ENCODE measurements at regions not wholly inside any gene's neighbourhood (a gene's known extent, or its start where the extent isn't known, plus 50 kb on each side); places are given as distances from the start of the nearest gene placed in this dataset.
"Not testable (repeated sequence)": the region's sequence is repeated elsewhere in the genome, so short reads cannot be mapped to it uniquely, and the experiment has no call there.

- Mint-ChIP-seq H3K36me3 (no peaks in the 10 kb centered on the region), H3K4me1 (no peaks in the 10 kb centered on the region), H3K27me3 (no peaks in the 10 kb centered on the region), H3K9me3 (ENCODE audit: low read depth) (no peaks in the 10 kb centered on the region), H3K4me3 (no peak overlapping the region), H3K27ac (no peak overlapping the region)
- no peak for DNase-seq
- CTCF ChIA-PET, result no interaction called here
- ATAC-seq, result no peak
Measured at GRCh38 chrX:82675104-82675503, 833.0 kb upstream of the POU3F4 start.

GRCh38 chrX:82676386-82676785 lies 831.7 kb upstream of the POU3F4 start:
- H3K4me3 Mint-ChIP-seq, result no peak overlapping the region
- CTCF ChIA-PET, result interaction anchor here (0.8 kb wide), 1 partner anchor 718 kb away, joined by 3 read pairs; no protein-coding TSS in a partner anchor
- no peaks in the 10 kb centered on the region for H3K27me3 Mint-ChIP-seq
- H3K27ac Mint-ChIP-seq, result no peak overlapping the region
- no peaks in the 10 kb centered on the region for H3K36me3 Mint-ChIP-seq
- no peaks in the 10 kb centered on the region for H3K4me1 Mint-ChIP-seq
- DNase-seq (no peak), ATAC-seq (no peak)
- no peaks in the 10 kb centered on the region for H3K9me3 Mint-ChIP-seq (ENCODE audit: low read depth)

GRCh38 chrX:82677286-82677685 lies 830.8 kb upstream of the POU3F4 start:
- Mint-ChIP-seq H3K4me3 (no peak overlapping the region), H3K9me3 (ENCODE audit: low read depth) (no peaks in the 10 kb centered on the region), H3K36me3 (no peaks in the 10 kb centered on the region), H3K4me1 (no peaks in the 10 kb centered on the region), H3K27me3 (no peaks in the 10 kb centered on the region), H3K27ac (no peak overlapping the region)
- DNase-seq (no peak), ATAC-seq (no peak)
- CTCF ChIA-PET, result interaction anchor here (0.8 kb wide), 1 partner anchor 719 kb away, joined by 3 read pairs; no protein-coding TSS in a partner anchor

GRCh38 chrX:82692991-82693390 lies 815.1 kb upstream of the POU3F4 start:
- no peak overlapping the region for H3K27ac Mint-ChIP-seq
- H3K27me3 Mint-ChIP-seq, result no peaks in the 10 kb centered on the region
- CTCF ChIA-PET, result no interaction called here
- H3K36me3 Mint-ChIP-seq, result no peaks in the 10 kb centered on the region
- H3K4me1 Mint-ChIP-seq, result no peaks in the 10 kb centered on the region
- no peaks in the 10 kb centered on the region for H3K9me3 Mint-ChIP-seq (ENCODE audit: low read depth)
- ATAC-seq (no peak), DNase-seq (no peak)
- no peak overlapping the region for H3K4me3 Mint-ChIP-seq

- Mint-ChIP-seq H3K27ac (no peak overlapping the region), H3K4me1 (no peaks in the 10 kb centered on the region), H3K4me3 (no peak overlapping the region), H3K36me3 (no peaks in the 10 kb centered on the region), H3K9me3 (ENCODE audit: low read depth) (no peaks in the 10 kb centered on the region), H3K27me3 (no peaks in the 10 kb centered on the region)
- CTCF ChIA-PET, result no interaction called here
- ATAC-seq (no peak), DNase-seq (no peak)
Measured at GRCh38 chrX:82695066-82695465, 813.0 kb upstream of the POU3F4 start.

GRCh38 chrX:82703551-82703950 lies 804.5 kb upstream of the POU3F4 start:
- CTCF ChIA-PET, result no interaction called here
- Mint-ChIP-seq H3K4me3 (no peak overlapping the region), H3K36me3 (no peaks in the 10 kb centered on the region), H3K27me3 (no peaks in the 10 kb centered on the region), H3K27ac (no peak overlapping the region), H3K9me3 (ENCODE audit: low read depth) (no peaks in the 10 kb centered on the region), H3K4me1 (no peaks in the 10 kb centered on the region)
- DNase-seq (no peak), ATAC-seq (no peak)

- H3K36me3 Mint-ChIP-seq, result no peaks in the 10 kb centered on the region
- H3K9me3 Mint-ChIP-seq (ENCODE audit: low read depth), result no peaks in the 10 kb centered on the region
- CTCF ChIA-PET, result no interaction called here
- H3K27ac Mint-ChIP-seq, result no peak overlapping the region
- DNase-seq (no peak), ATAC-seq (no peak)
- H3K4me1 Mint-ChIP-seq, result no peaks in the 10 kb centered on the region
- H3K4me3 Mint-ChIP-seq, result no peak overlapping the region
- no peaks in the 10 kb centered on the region for H3K27me3 Mint-ChIP-seq
Measured at GRCh38 chrX:82711457-82711856, 796.6 kb upstream of the POU3F4 start.

GRCh38 chrX:82721891-82722290 lies 786.2 kb upstream of the POU3F4 start:
- Mint-ChIP-seq H3K27ac (no peak overlapping the region), H3K27me3 (no peaks in the 10 kb centered on the region), H3K9me3 (ENCODE audit: low read depth) (no peaks in the 10 kb centered on the region), H3K4me1 (no peaks in the 10 kb centered on the region), H3K36me3 (no peaks in the 10 kb centered on the region), H3K4me3 (no peak overlapping the region)
- CTCF ChIA-PET, result no interaction called here
- DNase-seq (no peak), ATAC-seq (no peak)

- Mint-ChIP-seq H3K4me1 (no peaks in the 10 kb centered on the region), H3K36me3 (no peaks in the 10 kb centered on the region), H3K27me3 (no peaks in the 10 kb centered on the region), H3K4me3 (no peak overlapping the region), H3K9me3 (ENCODE audit: low read depth) (no peaks in the 10 kb centered on the region), H3K27ac (no peak overlapping the region)
- DNase-seq (no peak), ATAC-seq (no peak)
- CTCF ChIA-PET, result no interaction called here
Measured at GRCh38 chrX:82723806-82724205, 784.3 kb upstream of the POU3F4 start.

- H3K4me1 Mint-ChIP-seq; H3K27me3 Mint-ChIP-seq; H3K36me3 Mint-ChIP-seq; DNase-seq; CTCF ChIA-PET; H3K4me3 Mint-ChIP-seq; H3K9me3 Mint-ChIP-seq (ENCODE audit: low read depth); ATAC-seq; H3K27ac Mint-ChIP-seq: not testable (repeated sequence)
Measured at GRCh38 chrX:82727436-82727835, 780.7 kb upstream of the POU3F4 start.

- Mint-ChIP-seq H3K4me1 (no peaks in the 10 kb centered on the region), H3K36me3 (no peaks in the 10 kb centered on the region), H3K27me3 (no peaks in the 10 kb centered on the region), H3K9me3 (ENCODE audit: low read depth) (no peaks in the 10 kb centered on the region), H3K27ac (no peak overlapping the region), H3K4me3 (no peak overlapping the region)
- DNase-seq (no peak), ATAC-seq (no peak)
- CTCF ChIA-PET, result no interaction called here
Measured at GRCh38 chrX:82732861-82733260, 775.2 kb upstream of the POU3F4 start.

GRCh38 chrX:82734140-82734539 lies 774.0 kb upstream of the POU3F4 start:
- CTCF ChIA-PET, result no interaction called here
- Mint-ChIP-seq H3K4me3 (no peak overlapping the region), H3K27ac (no peak overlapping the region)

GRCh38 chrX:82738313-82738712 lies 769.8 kb upstream of the POU3F4 start:
- ATAC-seq; H3K4me3 Mint-ChIP-seq; CTCF ChIA-PET; DNase-seq; H3K4me1 Mint-ChIP-seq; H3K27me3 Mint-ChIP-seq; H3K9me3 Mint-ChIP-seq (ENCODE audit: low read depth); H3K36me3 Mint-ChIP-seq; H3K27ac Mint-ChIP-seq: not testable (repeated sequence)

More at GRCh38 chrX:82734140-82734539, 774.0 kb upstream of the POU3F4 start:
- no peaks in the 10 kb centered on the region for H3K27me3 Mint-ChIP-seq
- no peaks in the 10 kb centered on the region for H3K36me3 Mint-ChIP-seq
- DNase-seq, result no peak
- no peaks in the 10 kb centered on the region for H3K9me3 Mint-ChIP-seq (ENCODE audit: low read depth)
- ATAC-seq, result no peak
- no peaks in the 10 kb centered on the region for H3K4me1 Mint-ChIP-seq

- no peaks in the 10 kb centered on the region for H3K27me3 Mint-ChIP-seq
- no peak overlapping the region for H3K4me3 Mint-ChIP-seq
- CTCF ChIA-PET, result no interaction called here
- ATAC-seq (no peak), DNase-seq (no peak)
- no peaks in the 10 kb centered on the region for H3K9me3 Mint-ChIP-seq (ENCODE audit: low read depth)
- no peaks in the 10 kb centered on the region for H3K4me1 Mint-ChIP-seq
- H3K27ac Mint-ChIP-seq, result no peak overlapping the region
- no peaks in the 10 kb centered on the region for H3K36me3 Mint-ChIP-seq
Measured at GRCh38 chrX:82742351-82742750, 765.7 kb upstream of the POU3F4 start.

GRCh38 chrX:82745725-82746124 lies 762.4 kb upstream of the POU3F4 start:
- H3K4me3 Mint-ChIP-seq; H3K4me1 Mint-ChIP-seq; H3K9me3 Mint-ChIP-seq (ENCODE audit: low read depth); H3K36me3 Mint-ChIP-seq; CTCF ChIA-PET; ATAC-seq; H3K27ac Mint-ChIP-seq; H3K27me3 Mint-ChIP-seq; DNase-seq: not testable (repeated sequence)

Data from activated CD8-positive, alpha-beta memory T cell treated with anti-CD3 and anti-CD28 coated beads, Interleukin-2, amount 10 ng/mL, durations not matched to agents 7 days and 5 days (primary cell).